ENCODE measurements at regions not wholly inside any gene's neighbourhood (a gene's known extent, or its start where the extent isn't known, plus 50 kb on each side); places are given as distances from the start of the nearest gene placed in this dataset.

DNA sequence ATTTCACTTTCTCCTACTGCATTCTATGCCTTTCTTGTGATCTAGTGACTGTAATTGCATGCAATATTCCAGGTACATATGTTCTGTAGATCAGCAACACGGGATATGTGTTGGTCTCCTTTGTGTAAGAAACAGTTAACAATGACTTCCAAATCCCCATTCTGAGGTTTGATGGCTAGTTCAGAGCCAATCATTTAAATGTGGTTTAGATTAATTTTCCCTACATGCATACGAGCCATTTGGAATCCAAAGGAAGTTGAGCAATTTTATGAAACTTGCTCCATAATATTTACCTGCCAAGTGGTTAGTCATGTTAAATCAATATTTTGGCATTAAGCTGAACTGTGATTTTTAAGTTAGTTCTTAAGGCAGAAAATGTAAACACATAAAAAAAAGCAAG lies 172.8 kb upstream of the DCAF12L2 start:
- TF ChIP-seq, protein P1, sequence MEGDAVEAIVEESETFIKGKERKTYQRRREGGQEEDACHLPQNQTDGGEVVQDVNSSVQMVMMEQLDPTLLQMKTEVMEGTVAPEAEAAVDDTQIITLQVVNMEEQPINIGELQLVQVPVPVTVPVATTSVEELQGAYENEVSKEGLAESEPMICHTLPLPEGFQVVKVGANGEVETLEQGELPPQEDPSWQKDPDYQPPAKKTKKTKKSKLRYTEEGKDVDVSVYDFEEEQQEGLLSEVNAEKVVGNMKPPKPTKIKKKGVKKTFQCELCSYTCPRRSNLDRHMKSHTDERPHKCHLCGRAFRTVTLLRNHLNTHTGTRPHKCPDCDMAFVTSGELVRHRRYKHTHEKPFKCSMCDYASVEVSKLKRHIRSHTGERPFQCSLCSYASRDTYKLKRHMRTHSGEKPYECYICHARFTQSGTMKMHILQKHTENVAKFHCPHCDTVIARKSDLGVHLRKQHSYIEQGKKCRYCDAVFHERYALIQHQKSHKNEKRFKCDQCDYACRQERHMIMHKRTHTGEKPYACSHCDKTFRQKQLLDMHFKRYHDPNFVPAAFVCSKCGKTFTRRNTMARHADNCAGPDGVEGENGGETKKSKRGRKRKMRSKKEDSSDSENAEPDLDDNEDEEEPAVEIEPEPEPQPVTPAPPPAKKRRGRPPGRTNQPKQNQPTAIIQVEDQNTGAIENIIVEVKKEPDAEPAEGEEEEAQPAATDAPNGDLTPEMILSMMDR (tag by site-specific recombination; IDR thresholded peaks at IDR 0.05): no peak
- TF ChIP-seq KLF16 (tag by site-specific recombination; IDR thresholded peaks at IDR 0.05): no peak
- TF ChIP-seq, protein P2, sequence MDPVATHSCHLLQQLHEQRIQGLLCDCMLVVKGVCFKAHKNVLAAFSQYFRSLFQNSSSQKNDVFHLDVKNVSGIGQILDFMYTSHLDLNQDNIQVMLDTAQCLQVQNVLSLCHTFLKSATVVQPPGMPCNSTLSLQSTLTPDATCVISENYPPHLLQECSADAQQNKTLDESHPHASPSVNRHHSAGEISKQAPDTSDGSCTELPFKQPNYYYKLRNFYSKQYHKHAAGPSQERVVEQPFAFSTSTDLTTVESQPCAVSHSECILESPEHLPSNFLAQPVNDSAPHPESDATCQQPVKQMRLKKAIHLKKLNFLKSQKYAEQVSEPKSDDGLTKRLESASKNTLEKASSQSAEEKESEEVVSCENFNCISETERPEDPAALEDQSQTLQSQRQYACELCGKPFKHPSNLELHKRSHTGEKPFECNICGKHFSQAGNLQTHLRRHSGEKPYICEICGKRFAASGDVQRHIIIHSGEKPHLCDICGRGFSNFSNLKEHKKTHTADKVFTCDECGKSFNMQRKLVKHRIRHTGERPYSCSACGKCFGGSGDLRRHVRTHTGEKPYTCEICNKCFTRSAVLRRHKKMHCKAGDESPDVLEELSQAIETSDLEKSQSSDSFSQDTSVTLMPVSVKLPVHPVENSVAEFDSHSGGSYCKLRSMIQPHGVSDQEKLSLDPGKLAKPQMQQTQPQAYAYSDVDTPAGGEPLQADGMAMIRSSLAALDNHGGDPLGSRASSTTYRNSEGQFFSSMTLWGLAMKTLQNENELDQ (tag by site-specific recombination; IDR thresholded peaks at IDR 0.05; ENCODE audit: low read depth): no peak
- TF ChIP-seq TRIM28 (IDR thresholded peaks at IDR 0.05; ENCODE audit: borderline replicate concordance, low read length): no peak
- TF ChIP-seq, protein P3, sequence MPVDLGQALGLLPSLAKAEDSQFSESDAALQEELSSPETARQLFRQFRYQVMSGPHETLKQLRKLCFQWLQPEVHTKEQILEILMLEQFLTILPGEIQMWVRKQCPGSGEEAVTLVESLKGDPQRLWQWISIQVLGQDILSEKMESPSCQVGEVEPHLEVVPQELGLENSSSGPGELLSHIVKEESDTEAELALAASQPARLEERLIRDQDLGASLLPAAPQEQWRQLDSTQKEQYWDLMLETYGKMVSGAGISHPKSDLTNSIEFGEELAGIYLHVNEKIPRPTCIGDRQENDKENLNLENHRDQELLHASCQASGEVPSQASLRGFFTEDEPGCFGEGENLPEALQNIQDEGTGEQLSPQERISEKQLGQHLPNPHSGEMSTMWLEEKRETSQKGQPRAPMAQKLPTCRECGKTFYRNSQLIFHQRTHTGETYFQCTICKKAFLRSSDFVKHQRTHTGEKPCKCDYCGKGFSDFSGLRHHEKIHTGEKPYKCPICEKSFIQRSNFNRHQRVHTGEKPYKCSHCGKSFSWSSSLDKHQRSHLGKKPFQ (tag by site-specific recombination; IDR thresholded peaks at IDR 0.05): no peak
- no peak for TF ChIP-seq ZNF561 (tag by site-specific recombination; IDR thresholded peaks at IDR 0.05; ENCODE audit: borderline replicate concordance)
- TF ChIP-seq, protein P4, sequence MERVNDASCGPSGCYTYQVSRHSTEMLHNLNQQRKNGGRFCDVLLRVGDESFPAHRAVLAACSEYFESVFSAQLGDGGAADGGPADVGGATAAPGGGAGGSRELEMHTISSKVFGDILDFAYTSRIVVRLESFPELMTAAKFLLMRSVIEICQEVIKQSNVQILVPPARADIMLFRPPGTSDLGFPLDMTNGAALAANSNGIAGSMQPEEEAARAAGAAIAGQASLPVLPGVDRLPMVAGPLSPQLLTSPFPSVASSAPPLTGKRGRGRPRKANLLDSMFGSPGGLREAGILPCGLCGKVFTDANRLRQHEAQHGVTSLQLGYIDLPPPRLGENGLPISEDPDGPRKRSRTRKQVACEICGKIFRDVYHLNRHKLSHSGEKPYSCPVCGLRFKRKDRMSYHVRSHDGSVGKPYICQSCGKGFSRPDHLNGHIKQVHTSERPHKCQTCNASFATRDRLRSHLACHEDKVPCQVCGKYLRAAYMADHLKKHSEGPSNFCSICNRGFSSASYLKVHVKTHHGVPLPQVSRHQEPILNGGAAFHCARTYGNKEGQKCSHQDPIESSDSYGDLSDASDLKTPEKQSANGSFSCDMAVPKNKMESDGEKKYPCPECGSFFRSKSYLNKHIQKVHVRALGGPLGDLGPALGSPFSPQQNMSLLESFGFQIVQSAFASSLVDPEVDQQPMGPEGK (tag by site-specific recombination; IDR thresholded peaks at IDR 0.05): no peak
- no peak for TF ChIP-seq ZNF211 (tag by site-specific recombination; IDR thresholded peaks at IDR 0.05; ENCODE audit: low read depth)
- TF ChIP-seq, protein P5, sequence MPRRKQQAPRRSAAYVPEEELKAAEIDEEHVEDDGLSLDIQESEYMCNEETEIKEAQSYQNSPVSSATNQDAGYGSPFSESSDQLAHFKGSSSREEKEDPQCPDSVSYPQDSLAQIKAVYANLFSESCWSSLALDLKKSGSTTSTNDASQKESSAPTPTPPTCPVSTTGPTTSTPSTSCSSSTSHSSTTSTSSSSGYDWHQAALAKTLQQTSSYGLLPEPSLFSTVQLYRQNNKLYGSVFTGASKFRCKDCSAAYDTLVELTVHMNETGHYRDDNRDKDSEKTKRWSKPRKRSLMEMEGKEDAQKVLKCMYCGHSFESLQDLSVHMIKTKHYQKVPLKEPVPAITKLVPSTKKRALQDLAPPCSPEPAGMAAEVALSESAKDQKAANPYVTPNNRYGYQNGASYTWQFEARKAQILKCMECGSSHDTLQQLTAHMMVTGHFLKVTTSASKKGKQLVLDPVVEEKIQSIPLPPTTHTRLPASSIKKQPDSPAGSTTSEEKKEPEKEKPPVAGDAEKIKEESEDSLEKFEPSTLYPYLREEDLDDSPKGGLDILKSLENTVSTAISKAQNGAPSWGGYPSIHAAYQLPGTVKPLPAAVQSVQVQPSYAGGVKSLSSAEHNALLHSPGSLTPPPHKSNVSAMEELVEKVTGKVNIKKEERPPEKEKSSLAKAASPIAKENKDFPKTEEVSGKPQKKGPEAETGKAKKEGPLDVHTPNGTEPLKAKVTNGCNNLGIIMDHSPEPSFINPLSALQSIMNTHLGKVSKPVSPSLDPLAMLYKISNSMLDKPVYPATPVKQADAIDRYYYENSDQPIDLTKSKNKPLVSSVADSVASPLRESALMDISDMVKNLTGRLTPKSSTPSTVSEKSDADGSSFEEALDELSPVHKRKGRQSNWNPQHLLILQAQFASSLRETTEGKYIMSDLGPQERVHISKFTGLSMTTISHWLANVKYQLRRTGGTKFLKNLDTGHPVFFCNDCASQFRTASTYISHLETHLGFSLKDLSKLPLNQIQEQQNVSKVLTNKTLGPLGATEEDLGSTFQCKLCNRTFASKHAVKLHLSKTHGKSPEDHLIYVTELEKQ (tag by site-specific recombination; IDR thresholded peaks at IDR 0.05; ENCODE audit: borderline replicate concordance): no peak
- no peak for TF ChIP-seq ZNF473 (tag by site-specific recombination; IDR thresholded peaks at IDR 0.05)
- TF ChIP-seq, protein P6, sequence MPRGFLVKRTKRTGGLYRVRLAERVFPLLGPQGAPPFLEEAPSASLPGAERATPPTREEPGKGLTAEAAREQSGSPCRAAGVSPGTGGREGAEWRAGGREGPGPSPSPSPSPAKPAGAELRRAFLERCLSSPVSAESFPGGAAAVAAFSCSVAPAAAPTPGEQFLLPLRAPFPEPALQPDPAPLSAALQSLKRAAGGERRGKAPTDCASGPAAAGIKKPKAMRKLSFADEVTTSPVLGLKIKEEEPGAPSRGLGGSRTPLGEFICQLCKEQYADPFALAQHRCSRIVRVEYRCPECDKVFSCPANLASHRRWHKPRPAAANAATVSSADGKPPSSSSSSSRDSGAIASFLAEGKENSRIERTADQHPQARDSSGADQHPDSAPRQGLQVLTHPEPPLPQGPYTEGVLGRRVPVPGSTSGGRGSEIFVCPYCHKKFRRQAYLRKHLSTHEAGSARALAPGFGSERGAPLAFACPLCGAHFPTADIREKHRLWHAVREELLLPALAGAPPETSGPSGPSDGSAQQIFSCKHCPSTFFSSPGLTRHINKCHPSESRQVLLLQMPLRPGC (tag by site-specific recombination; IDR thresholded peaks at IDR 0.05): no peak
- TF ChIP-seq, protein P7, sequence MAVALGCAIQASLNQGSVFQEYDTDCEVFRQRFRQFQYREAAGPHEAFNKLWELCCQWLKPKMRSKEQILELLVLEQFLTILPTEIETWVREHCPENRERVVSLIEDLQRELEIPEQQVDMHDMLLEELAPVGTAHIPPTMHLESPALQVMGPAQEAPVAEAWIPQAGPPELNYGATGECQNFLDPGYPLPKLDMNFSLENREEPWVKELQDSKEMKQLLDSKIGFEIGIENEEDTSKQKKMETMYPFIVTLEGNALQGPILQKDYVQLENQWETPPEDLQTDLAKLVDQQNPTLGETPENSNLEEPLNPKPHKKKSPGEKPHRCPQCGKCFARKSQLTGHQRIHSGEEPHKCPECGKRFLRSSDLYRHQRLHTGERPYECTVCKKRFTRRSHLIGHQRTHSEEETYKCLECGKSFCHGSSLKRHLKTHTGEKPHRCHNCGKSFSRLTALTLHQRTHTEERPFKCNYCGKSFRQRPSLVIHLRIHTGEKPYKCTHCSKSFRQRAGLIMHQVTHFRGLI (tag by site-specific recombination; IDR thresholded peaks at IDR 0.05): no peak
